ENCODE measurements at regions not wholly inside any gene's neighbourhood (a gene's known extent, or its start where the extent isn't known, plus 50 kb on each side); places are given as distances from the start of the nearest gene placed in this dataset.

GRCh38 chr11:26839911-26840698, 118.2 kb upstream of the SLC5A12 start:
- FAIRE-seq, result no peak

GRCh38 chr11:26841818-26842473, 120.1 kb upstream of the SLC5A12 start:
- ChIA-PET POLR2A (no interaction called here), CTCF (no interaction called here)
- FAIRE-seq, result no peak
- Histone ChIP-seq H3K4me2 (ENCODE audit: insufficient read depth, low read length) (no peak overlapping the region), H4K20me1 (replicated peaks; ENCODE audit: control insufficient read depth, extremely low read depth, insufficient read depth, low read length) (no peaks in the 10 kb centered on the region), H3K27me3 (ENCODE audit: control insufficient read depth in 2 of 2, insufficient read depth in 2 of 2, low read length in 2 of 2) (no peaks in the 10 kb centered on the region), H3K27ac (ENCODE audit: insufficient read depth, low read depth, low read length) (no peak overlapping the region), H3K9me3 (replicated peaks; ENCODE audit: control insufficient read depth, insufficient read depth, low read length) (no peaks in the 10 kb centered on the region), H3K4me3 (replicated peaks in 1 of 3; ENCODE audit: insufficient read depth in 1 of 3, low read depth in 1 of 3, low read length in 3 of 3) (no peak overlapping the region), H3K36me3 (ENCODE audit: control insufficient read depth in 2 of 2, extremely low read depth in 1 of 2, insufficient read depth in 2 of 2, low read length in 2 of 2) (no peaks in the 10 kb centered on the region), H3K9ac (replicated peaks; ENCODE audit: extremely low read depth, insufficient read depth, low read length) (no peak overlapping the region), H2AFZ (ENCODE audit: low read depth, low read length) (no peak overlapping the region), H3K4me1 (ENCODE audit: control insufficient read depth, extremely low read depth, insufficient read depth, low read length) (no peaks in the 10 kb centered on the region), H3K79me2 (ENCODE audit: control insufficient read depth, insufficient read depth, low read length) (no peaks in the 10 kb centered on the region), H3K9me1 (replicated peaks; ENCODE audit: control insufficient read depth, extremely low read depth, insufficient read depth, low read length) (no peaks in the 10 kb centered on the region)
- dilution Hi-C loops (cut with MboI; ENCODE audit: extremely low pct_ligation_motif_present, low sequenced_read_pairs), result no loop called here
- no peak for DNase-seq (ENCODE audit: low read depth, low spot score)
- TF ChIP-seq POLR2A (IDR thresholded peaks at IDR 0.05; ENCODE audit: low read depth, low read length), result no peak
- no peak for TF ChIP-seq JUN (IDR thresholded peaks at IDR 0.05; ENCODE audit: borderline replicate concordance, insufficient read depth, insufficient read length, low read depth)
- no peak for TF ChIP-seq MAX (IDR thresholded peaks at IDR 0.05; ENCODE audit: insufficient read depth, insufficient read length)
- TF ChIP-seq GATA2 (IDR thresholded peaks at IDR 0.05; ENCODE audit: insufficient read depth, insufficient read length, low read depth, low read length), result no peak
- no peak for TF ChIP-seq MYC (IDR thresholded peaks at IDR 0.05; ENCODE audit: low read depth, low read length)
- no peak for TF ChIP-seq EZH2 (IDR thresholded peaks at IDR 0.05; ENCODE audit: borderline replicate concordance, low read depth, low read length, severe bottlenecking)
- TF ChIP-seq POLR2AphosphoS5 (IDR thresholded peaks at IDR 0.05; ENCODE audit: insufficient read depth, low read depth, low read length), result no peak
- TF ChIP-seq FOS (IDR thresholded peaks at IDR 0.05; ENCODE audit: borderline replicate concordance, insufficient read depth, low read length), result no peak
- TF ChIP-seq CTCF (IDR thresholded peaks at IDR 0.05; ENCODE audit: extremely low read depth in 1 of 2, insufficient read depth in 1 of 2, low read depth in 1 of 2, low read length in 2 of 2), result no peak
- intact Hi-C loops (cut with micrococcal nuclease), result no loop called here
- no TSS peak for BruUV-seq (replicated peaks)

More at GRCh38 chr11:26839911-26840698, 118.2 kb upstream of the SLC5A12 start:
- dilution Hi-C loops (cut with MboI; ENCODE audit: extremely low pct_ligation_motif_present, low sequenced_read_pairs) (no loop called here), intact Hi-C loops (cut with micrococcal nuclease) (no loop called here)
- DNase-seq (ENCODE audit: low read depth, low spot score), result no peak
- H3K36me3 ChIP-seq (ENCODE audit: control insufficient read depth in 2 of 2, extremely low read depth in 1 of 2, insufficient read depth in 2 of 2, low read length in 2 of 2), result no peaks in the 10 kb centered on the region
- no peaks in the 10 kb centered on the region for H3K9me3 ChIP-seq (replicated peaks; ENCODE audit: control insufficient read depth, insufficient read depth, low read length)
- no peaks in the 10 kb centered on the region for H3K4me1 ChIP-seq (ENCODE audit: control insufficient read depth, extremely low read depth, insufficient read depth, low read length)
- POLR2A ChIA-PET, result no interaction called here
- no peak overlapping the region for H3K4me3 ChIP-seq (replicated peaks in 1 of 3; ENCODE audit: insufficient read depth in 1 of 3, low read depth in 1 of 3, low read length in 3 of 3)
- H3K4me2 ChIP-seq (ENCODE audit: insufficient read depth, low read length), result no peak overlapping the region
- BruUV-seq (replicated peaks), result no TSS peak
- no peak overlapping the region for H3K27ac ChIP-seq (ENCODE audit: insufficient read depth, low read depth, low read length)
- no peaks in the 10 kb centered on the region for H4K20me1 ChIP-seq (replicated peaks; ENCODE audit: control insufficient read depth, extremely low read depth, insufficient read depth, low read length)
- no peak overlapping the region for H3K9ac ChIP-seq (replicated peaks; ENCODE audit: extremely low read depth, insufficient read depth, low read length)
- H3K79me2 ChIP-seq (ENCODE audit: control insufficient read depth, insufficient read depth, low read length), result no peaks in the 10 kb centered on the region
- H3K27me3 ChIP-seq (ENCODE audit: control insufficient read depth in 2 of 2, insufficient read depth in 2 of 2, low read length in 2 of 2), result no peaks in the 10 kb centered on the region
- CTCF ChIA-PET, result interaction anchor here (0.6 kb wide), 1 partner anchor 705 kb away, joined by 3 read pairs; no protein-coding TSS in a partner anchor
- TF ChIP-seq EZH2 (IDR thresholded peaks at IDR 0.05; ENCODE audit: borderline replicate concordance, low read depth, low read length, severe bottlenecking), result no peak
- no peaks in the 10 kb centered on the region for H3K9me1 ChIP-seq (replicated peaks; ENCODE audit: control insufficient read depth, extremely low read depth, insufficient read depth, low read length)
- no peak overlapping the region for H2AFZ ChIP-seq (ENCODE audit: low read depth, low read length)

All from endothelial cell of umbilical vein (primary cell).